ENCODE measurements at regions not wholly inside any gene's neighbourhood (a gene's known extent, or its start where the extent isn't known, plus 50 kb on each side); places are given as distances from the start of the nearest gene placed in this dataset.

DNA sequence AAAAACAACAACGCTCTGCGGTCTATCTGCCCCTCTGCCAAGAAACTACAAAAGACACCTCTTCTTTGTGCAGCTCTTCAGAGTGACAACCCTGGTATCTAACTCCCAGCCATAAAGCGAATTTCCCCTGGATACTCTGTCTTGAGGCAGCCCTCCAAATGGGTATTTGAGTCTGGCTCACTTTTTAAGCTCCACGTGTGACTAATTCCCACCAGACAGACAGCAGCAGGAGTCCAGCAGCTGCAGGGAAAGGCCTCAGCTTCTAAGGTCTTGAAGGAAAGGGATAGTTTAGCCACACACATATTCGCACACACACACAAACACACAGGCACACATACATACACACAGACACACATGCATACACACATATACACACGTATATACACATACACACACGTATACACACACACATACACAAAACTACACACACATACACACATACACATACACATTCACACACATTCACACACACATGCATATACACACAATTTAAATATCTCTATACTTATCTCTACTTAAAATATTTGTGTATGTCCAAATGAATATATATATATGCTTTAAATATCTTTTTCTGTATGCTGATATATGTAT, 188.8 kb downstream of the TSHZ3 start:
- no peak for DNase-seq

DNA sequence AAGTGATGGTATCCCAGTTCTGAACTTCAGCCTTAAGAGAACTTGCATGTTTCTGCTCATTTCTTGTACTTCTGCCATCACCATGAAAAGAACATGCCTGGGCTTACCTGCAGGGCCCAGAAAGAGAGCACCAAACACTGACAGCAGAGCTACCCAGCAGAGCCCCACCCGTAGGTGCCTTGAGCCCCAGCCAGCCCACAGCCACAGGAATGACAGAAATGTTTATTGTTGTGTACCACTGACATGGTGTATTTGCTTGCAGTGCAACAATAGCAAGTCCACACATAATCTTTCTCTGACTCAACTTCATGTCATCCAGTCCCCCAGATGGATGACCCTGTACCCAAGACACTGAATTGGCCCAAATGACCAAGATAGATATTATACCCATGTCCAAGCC, 195.2 kb downstream of the TSHZ3 start:
- no peak for DNase-seq

DNA sequence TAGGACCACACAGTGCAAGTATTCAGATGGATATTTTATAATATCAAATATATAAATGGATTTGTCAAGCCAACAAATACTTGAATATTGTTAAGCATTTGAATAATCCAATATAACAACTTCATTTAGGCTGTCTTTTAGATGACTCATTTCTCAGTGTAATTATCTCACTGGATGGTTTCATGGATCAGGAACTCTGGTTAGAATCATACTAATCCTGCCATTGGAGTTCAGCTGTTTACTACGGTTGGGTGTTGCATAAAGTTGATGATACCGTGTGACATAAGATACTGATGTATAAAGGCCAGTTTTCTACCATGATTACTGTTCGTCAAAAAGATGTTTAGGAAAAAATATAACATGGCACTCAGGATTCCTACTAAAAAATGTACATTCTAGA, 196.3 kb downstream of the TSHZ3 start:
- no peak for DNase-seq

DNA sequence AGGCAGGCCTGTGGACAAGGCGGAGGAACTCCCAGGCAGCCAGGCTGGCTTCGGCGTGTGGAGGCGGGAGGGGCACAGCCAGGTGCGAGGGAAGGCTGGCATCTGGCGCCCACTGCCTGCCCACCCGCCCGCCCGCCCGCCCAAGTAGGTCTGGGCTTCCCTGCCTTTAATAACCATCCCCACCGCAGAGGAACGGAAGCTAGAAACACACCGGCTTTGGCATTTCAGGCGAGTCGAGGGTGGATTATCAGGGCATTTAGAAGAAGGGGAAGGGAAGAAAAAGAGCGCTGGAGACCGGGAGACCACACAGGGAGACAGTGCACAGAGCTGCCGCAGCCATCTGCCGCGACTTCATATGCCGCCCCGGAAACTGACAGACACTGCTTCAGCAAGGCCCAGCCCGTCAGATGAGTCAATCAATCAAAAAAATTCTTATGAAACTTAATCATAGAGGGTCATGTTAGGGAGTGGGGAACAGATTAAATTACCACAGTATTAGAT, 199.7 kb downstream of the TSHZ3 start:
- no peak for DNase-seq

DNA sequence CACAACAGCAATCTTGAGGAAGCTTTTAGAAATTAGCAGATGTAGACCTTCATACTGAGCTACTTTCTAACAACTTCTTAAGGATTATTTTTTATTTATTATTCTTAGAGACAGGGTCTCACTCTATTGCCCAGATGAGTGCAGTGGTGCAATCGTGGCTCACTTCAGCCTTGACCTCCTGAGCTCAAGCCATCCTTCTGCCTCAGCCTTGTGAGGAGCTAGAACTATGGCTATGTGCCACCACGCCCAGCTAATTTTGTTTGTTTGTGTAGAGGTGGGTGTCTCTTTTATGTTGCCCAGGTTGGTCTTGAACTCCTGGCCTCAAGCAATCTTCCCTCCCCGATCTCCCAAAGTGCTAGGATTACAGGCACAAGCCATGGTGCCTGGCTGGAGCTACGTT, 200.6 kb downstream of the TSHZ3 start:
- DNase-seq = no peak

DNA sequence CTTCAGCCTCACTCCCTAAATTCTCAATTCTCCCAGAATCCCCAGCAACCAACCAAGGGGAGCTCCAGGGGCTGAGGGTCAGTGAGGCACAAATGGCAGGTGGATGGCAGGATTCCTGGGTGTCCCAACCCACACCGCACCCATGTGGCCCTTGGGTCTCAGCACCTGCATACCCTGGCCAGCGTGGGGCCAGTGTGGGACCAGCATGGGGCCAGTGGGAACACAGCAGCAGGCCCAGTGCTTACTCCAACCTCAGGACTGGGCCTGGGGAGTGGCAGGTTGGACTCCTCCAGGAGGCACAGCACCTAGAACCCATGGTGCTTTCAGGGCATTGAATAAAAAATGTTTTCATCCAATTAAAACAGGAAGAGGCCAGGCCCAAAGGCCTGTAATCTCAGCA, 202.0 kb downstream of the TSHZ3 start:
- DNase-seq = no peak

DNA sequence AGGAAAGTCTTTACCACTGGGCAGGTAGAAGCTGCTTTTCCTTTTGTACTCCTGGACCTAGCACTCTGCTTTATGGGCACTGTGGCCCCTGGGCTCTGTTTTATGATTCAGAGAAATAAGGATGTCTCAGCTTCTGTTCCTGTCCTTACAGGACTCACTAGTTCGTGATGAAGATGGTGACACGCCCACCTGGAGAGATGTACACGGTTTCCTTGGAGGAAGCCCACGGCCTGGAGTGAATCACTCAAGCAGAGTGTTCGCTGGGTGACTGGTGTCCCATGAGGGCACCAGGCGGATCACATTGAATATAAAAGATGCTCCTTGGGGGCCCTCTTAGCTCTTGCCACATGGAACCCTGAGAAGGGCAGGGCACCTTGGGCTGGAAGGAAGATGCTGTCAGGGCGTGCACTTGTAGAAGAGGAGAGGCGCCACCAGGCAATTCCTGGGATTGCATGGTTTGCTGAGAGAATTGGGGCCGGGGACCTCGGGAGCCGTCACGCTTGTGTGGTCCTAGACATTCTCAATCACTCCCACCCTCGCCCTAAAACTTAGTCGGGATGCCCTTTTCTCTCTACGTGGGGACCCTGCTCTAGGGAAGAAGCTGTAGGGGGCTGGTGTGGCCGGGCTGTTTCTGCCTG, 202.6 kb downstream of the TSHZ3 start:
- no peak for DNase-seq

DNA sequence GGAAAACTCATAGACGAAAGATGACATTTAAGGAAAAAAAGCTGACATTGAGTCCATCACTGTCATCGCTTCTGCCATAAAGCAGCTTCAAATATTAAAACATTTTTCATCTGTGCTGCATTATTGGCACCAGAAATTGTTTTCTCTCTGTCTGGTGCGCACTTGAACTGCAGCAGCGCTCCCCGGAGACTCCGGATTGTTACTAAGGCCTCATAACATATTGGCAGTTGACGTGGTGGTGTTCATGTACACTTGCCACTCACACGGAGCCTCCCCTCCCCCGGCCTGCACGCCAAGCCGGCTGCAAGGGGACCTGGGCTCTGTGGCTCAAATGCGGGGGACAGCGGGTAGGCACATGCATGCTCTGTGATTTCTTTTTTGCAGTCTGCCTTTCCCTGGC, 203.2 kb downstream of the TSHZ3 start:
- no peak for DNase-seq

DNA sequence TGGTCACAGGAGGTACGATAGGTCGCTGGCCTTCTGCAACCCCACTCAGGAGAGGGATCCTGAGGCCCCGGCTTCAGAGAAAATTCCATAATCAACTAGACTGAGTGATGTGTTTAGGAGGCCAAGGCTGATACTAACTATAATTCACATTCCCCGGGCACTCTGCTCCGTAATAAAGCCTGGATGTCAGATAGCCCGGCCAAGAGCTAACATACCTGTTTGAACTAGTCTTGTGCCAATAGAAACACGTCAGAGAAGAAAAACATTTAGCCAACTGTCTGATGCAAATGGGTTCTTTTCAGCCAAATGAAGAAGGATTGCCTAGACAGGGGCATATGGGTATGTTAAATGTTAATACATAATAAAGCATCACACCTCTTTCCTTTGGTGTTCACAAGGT, 204.2 kb downstream of the TSHZ3 start:
- DNase-seq = no peak

DNA sequence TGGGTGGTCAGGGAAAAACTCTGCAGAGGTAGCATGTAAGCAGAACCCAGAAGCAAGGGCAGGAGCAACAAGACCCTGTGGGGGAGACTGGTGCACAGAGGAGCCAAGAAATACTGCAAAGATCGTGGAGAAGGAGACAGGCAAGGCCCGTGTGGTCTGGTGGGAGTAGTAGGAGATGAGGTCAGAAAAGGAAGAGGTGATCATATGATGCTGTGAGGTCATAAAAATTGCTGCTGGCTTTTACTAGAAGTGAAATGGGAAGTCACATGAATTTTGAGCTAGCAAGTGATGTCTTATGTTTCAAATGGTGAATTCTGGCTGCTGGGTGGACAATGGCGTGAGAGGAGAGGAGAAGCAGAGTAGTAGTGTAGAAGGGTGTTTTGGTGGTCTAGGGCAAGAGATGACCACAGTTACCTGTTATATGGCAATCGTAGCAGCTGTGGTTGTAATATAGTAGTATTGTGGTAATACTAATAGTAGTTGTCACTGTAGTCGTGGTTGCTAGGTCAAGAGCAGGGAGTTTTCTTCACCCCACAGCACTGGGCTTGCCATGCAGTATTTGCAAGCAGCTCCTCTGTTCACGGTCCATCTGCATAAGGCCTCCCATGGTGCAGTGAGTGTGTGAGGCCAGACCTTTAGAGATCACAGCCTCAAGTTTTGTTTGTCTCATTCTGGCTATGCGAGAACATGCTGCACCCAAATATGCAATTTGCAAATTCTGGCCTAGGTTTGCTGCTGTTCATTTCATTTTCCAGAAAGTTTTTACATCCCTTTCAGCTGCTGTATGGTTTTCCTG, 205.0 kb downstream of the TSHZ3 start:
- no peak for DNase-seq

DNA sequence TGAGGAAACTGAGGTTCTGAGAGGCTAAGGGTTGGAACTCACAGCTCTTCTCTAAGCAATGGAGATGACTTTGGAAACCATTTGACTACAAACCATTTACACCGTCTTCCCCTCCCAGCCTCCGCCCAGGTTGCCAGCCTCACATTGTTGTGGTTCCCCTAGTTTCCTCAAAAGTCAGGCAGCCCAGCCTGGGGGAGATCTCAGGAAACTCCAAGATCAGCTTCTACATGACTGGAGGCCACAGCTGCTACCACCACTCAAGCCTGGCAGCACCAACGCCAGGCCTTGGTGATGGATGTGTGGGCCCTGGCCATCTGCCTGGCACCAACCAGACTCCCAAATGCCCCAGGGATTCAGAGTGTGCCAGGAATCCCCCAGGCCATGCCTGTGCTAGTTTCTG, 207.9 kb downstream of the TSHZ3 start:
- no peak for DNase-seq

DNA sequence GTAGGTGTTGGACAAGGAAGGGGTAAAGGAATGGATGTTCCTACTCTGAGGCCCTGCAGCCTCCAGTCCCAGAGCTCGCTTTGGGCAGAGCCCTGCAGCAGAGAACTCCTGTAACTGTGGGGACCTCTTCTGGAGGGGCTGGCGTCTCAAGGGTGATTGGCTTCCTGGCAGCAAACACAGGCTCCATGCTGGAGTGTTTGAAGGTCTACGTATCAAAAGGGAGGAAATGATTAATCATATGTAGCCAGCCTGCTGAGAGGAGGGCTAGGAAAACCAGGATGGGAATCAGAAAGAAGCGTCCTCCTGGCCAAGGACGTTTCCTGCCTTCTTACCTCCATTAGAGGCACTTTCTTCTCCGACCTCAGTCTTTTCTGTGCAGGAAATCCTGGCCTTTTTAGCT, 208.5 kb downstream of the TSHZ3 start:
- DNase-seq = no peak

DNA sequence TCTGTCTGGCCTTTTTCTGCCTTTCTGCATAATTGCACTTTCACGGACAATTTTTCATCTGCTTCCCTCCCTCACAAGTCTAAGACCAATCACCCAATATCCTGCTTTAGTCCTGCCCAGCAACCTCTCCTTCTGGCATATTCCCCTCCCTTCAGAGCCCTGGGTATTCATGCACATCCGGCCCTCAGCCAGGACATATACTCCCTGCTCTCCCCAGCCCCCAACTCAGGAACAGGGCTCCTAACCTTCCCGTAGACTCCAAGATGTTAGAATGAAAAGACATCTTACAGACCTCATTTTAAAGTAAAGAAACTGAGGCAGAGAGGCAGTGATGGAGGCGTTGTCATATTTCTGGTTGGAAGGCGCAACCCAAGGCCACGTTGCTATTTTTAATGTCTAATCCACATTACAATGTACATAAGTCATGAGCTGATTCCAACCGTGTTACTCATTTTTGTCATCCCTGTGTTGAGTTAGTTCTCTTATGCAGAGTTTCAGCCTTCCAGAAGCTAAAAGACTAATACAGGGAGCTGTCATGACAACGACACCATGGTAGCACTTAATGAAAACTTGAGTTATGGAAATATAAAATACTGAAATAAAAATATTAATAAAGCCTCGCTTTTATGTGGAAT, 209.2 kb downstream of the TSHZ3 start:
- DNase-seq = no peak

DNA sequence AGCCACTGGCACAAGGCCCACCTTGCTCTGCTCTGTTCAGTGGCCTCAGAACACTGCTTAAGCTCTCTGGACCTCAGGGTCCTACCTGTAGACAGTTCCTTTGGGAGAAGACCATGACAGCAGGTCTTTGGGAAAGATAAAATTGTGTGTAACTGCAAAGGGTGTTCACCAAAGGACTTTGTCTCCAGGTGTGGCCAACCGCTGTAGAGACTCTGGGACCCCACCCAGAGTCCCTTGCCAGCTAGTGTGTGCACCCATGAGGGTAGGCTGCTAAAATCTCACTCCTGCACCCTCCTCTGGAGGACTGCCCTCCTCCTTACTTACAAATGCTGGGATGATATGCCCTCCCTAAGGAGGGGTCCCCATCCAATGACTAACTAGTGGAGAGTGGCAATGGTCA, 211.2 kb downstream of the TSHZ3 start:
- DNase-seq = no peak

DNA sequence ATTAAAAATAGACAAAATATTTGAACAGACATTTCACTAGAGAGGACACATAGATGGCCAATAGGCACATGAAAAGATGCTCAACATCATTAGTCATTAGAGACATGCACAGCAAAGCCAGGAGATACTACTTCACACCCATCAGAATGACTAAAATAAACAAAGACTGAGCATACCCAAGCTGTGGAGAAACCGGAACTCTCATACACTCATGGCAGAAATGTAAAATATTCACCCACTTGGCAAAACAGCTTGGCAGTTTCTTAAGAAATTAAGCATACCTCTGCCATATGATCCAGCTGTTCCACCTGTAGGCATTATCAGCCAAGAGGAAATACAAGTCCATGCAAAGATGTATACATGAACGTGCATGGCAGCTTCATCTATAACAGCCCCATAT, 213.4 kb downstream of the TSHZ3 start:
- no peak for DNase-seq

DNA sequence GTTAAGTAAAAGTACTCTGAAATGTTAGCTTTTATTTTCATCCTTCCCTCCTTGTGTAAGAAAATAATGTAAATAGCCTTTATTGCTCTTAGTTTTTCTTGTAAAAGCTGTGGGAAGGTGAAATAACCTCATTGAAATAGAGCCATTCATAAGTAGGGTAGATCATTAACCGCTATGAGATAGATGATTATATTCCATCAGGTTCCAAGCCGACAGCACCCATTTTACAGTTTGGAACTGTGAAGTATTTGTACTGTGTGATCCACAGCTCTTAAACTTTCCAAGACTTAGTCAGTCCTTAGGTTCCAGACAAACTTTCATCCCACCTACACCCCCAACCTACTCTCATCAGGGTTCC, 216.5 kb downstream of the TSHZ3 start:
- DNase-seq = no peak

DNA sequence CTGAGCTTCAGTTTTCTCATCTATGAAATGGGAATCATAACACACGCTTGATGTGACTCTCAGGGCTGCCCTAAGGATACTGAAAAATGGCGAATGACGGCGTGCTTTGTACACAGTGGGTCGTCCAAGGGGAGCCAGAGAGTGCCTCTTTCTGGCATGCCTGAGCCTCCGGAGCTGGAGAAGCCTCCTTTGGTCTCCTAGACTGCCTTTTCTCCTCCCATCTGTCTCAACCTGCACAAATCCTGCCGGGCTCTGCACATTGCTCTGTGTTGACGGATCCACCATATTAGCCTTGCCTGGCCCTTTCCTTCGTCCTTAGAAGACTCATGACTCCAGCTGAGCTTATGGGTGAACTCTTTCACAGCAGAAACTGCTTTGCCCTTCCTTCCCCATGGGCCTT, 220.9 kb downstream of the TSHZ3 start:
- DNase-seq = no peak

DNA sequence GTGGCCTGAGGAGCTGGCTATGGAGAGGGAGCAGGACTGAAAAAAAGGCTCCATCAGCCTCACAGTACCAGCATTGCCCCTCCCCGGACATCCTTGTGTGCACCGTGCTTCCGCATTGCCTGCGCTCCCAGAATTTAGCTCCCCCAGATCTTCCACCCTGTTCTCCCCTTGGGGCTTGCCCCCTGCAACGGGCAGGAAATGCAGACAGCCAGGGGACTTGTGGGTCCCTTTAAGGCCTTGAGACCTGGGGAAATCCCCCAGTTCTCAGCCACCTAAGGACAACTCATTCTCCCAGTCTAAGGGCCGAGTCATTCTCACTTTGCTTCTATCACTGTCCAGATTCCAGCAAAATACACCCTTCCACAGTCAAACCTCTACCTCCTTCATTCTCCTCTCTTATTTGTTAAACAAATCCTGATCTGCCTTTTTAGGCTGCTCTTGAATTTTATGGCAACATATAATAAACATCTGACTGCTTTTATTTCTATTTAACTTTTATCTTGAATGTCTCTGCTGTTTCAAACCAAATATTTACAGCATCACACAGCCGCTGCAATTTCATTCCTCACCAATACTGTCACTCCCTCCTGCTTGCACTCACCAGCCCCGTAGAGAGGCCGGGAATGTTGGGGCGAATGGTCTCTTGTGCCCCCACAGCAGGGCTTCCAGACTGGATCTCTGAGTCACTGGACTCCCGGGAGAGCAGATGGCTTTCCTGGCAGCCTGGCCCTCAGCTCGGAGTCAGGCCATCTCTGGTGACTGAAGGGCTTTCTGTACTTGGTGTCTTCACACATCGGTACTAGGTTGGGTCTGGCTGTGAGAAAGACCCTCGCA, 221.9 kb downstream of the TSHZ3 start:
- peak; percentile 81 for DNase-seq

DNA sequence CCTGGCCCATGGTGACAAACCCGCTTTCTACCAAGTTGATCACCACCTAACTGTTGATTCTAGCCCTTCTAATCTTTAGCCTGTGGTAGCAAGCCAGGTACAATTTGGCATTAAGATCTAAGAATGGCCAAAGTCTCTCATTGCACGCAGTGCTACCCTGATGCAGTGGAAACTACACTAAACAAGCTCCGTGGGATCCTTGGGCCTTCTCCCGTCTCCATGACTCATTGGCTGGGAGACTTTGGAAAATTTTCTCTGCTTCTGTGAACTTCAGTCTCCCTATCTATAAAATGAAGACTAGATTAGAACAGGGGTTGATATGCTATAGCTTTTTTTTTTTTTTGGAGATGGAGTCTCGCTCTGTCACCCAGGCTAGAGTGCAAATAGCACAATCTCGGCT, 223.0 kb downstream of the TSHZ3 start:
- no peak for DNase-seq

DNA sequence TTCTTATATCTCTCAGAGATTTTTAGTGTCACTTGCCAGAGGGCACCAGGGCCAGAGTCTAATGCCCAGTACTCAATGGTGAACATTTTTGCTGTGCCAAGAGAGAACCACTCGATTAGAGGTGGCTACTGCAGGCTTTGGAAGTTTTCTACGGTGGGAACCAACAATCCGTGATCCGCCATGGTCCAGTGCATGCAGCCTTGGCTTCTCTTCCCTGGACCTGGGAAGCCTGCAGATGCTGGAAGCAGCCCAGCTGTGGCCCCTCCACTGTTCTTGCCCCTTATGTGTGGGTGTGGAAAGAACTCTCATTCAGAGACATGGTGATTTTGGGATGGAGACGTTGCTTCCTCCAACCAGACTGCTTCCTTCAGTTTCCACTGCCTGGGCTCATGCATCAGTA, 224.2 kb downstream of the TSHZ3 start:
- no peak for DNase-seq

DNA sequence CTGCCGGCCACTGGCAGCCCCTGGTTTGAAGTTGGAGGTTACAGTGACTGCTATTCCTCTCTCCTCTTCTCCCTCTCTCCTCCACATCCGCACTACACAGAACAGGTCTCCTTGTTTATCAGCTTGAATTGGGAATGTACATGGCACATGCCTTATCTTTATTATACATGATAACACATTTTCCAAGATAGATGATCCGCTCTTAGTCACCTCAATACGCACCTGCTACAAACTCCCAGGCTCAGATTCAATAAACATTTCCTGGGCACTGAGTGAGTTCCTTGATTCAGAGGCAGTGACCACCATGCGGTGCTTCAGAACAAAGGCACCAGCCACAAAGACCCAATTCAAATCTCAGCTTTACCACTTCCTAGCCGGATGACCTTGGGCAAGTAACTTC, 227.7 kb downstream of the TSHZ3 start:
- DNase-seq = no peak

DNA sequence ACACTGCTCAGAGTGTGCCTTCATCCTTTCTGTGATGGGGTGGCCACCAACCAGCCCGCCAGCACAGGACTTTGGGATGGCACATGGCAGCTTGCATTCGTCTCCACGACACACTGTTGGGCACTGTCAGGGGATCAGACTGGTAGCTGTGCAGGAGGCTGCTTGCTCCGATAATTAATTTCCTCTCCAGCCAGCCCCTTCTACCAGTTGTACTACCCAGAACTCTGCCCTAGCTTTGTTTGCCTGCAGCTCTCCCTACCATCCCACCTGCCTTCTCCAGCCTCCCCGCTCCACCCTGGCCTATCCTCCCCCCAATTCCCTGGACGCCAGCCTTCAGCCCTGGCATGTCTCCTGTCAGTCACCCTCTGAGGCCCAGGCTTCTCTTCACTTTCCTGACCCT, 228.3 kb downstream of the TSHZ3 start:
- DNase-seq = no peak

Data from islet precursor cell (in vitro differentiated cells).